GM21515 (cell line): ENCODE measurements at regions not wholly inside any gene's neighbourhood (a gene's known extent, or its start where the extent isn't known, plus 50 kb on each side); places are given as distances from the start of the nearest gene placed in this dataset.

Experiments used
- ATAC-seq: cut with Tn5 transposase; IDR thresholded peaks from one replicate; pipeline ENCODE4 v1.9.1; 2021; ENCODE audit not compliant: unreplicated experiment

DNA sequence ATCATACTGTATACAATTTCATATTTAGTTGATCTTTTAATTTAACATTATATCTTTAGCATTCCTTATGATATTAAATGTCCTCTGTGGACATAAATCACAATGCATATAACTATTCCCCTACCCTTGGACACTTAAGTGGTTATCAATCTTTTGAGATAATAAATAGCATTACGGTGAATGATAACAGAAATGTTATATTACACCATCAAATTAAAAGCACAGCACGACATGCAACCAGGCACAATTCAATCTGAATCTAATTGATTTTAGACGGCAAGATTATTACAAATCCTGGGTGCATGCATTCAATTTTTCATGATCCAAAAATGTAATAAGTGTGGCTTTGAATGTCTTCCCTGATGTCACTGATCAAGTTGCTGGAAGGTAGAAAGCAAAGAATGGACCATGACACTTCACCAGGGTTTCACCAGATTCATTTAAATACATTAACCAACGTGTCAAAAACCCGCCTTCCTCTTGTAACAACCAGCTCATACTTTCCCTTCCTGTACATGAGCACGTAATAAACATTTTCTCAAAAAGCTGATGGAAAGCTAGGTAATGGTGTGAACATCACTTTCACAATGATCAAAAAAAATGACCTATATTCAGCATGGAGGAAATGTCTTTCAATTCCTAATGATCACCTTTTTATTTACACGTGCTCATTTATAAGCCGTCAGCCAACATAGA is 513.7 kb upstream of the ID2 start:
- ATAC-seq = no peak

DNA sequence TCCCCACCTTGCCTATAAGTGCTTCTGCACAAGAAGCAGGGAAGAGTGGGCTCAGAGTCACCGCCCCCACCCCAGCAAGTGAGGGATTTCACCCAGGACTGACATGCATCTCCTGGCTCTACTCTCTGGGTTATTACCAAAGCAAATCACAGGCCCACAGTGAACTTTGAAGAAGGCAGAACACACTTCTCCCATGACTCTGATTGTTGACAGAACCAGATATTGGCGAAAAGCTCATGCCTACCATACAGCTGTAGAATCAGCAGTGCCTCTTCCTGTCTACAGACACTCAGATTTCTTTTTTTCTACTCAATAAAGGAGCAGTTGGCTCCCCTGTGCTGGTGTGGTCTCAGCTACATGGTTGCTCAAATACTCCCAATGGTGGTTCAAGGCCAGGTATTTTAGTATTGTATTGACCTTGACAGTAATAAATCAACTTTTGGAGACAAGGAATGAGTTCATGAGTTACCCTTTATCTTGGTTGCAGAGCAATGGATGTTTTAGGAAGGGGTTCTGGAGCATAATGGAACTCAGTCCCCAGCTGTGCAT is 512.9 kb upstream of the ID2 start:
- no peak for ATAC-seq

DNA sequence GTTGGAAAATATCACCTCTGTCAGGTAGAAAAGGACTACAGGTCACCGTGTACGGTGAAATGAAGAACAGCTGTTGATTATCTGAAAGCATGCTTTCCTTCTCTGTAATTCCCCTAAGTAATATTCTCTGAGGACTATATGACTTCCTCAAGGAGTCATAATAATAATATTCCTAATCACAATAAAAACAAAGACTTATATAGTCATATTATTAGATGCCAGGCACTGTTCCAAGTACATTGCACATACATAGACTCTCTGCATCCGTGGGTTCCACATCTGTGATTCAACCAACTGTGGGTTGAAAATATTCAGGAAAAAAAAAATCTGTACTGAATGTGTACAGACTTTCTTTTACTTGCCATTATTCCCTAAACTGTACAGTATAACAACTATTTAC is 512.4 kb upstream of the ID2 start:
- no peak for ATAC-seq

DNA sequence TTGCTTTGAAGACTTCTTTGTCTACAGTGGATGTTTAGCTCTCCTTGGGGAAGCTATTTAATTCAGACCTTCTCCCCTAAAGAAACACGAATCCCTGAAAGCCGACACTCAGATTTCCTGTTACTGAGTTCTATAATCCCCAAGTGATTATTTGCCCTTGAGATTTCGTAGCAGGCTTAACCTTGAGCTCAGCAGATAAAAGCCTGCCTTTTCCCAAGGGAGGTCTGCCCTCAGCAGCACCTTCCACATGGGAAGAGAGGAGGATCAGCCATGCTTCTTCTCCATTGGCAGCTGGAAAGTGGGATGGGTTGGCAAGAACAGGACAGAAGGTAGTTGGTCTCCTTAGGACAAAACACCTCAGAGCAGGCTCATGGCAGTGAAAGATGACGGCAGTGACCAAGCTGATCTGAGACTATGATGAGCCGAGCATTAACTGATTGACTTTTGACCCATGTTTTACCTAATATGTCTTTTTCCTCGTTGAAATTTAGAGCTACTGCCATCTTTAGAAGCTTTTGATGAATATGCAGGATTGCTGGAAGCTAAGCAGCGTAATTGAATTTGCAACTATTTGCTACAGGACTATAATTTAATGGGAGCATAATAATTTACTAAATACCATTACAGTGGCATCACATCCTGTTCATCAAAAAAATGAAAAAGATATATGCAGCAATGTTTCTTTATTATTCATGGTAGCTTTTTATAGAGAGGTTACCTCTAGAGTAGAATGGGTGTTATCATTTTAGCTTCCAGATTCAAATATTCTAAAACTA is 511.1 kb upstream of the ID2 start:
- ATAC-seq = no peak

DNA sequence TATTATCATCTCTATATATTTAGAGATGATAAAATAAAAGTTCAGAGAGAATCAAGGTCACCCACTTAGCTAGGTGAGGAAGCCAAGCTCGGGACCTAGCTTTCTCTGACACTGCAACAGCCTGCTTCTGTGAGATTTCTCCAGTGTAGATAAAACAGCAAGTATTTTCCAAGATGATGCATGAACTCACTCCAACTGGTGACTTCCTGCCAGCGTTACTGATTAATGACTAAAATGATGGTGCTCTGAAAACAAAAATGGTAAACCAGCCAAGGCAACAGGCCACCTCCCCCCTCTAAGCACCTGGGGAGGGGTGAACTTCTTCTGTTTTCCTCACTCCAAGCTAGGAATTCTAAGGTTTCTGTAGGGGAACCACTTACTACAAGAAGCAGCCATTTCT is 510.2 kb upstream of the ID2 start:
- ATAC-seq = no peak

DNA sequence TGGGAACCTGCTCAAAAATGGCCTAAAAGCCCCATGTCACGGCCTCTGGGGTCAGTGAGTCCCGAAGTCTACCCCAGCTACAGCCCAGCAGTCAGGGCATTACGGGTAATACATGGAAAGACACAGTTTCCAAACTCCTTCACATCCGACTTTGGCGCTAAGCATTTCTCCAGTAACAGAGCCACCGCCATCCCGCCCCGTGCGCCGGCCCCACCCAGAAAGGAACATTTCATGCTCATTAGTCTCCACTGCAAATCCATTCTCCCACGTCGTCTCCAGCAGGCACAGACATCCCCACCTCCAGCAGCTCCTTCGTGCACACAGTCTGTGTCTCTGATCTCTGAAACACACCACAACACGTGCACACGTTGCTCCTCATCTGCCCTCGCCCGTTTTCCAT is 509.2 kb upstream of the ID2 start:
- no peak for ATAC-seq

DNA sequence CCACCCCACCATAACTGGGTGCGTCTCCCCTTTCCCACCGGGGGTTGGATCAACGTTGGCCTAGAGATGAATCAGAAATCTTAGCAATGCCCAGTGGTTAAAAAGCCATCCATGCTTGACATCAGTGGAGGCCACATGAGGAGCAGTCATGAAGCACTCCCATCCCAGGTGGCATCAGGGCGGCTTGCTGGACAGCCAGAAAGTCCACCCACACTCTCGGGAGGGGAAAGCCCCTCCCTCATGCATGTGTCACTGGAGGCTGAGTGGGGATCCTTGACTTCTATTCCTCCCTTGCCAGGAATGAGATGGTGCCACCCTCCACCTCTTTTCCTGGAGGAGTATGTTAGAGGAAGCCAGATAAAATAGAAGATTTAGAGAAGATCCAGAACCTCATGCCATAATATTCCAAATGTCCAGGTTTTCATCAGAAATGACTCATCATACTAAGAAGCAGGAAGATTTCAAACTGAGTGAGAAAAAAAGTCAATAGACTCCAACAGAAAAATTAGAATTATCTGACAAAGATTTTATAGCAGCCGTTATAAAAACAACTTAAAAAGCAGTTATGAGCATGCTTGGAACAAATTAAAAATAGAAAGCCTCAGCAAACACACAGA is 507.1 kb upstream of the ID2 start:
- ATAC-seq = no peak

DNA sequence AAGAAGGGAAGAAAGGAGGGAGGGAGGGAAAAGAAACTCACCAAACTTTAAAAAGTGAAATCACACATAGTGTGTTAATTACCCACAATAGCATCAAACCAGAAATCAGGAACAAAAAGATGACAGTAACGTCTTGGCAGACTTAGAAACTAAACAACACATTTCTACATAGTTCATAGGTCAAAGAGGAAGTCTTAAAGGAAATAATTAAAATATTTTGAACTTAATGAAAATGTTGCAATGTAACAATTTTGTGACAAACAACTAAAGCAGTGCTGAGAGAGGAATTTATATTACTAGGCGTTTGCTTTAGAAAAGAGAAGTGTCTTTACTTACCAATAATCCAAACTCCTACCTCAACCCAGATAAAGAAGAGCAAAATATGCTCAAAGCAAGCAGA is 505.0 kb upstream of the ID2 start:
- ATAC-seq = no peak

DNA sequence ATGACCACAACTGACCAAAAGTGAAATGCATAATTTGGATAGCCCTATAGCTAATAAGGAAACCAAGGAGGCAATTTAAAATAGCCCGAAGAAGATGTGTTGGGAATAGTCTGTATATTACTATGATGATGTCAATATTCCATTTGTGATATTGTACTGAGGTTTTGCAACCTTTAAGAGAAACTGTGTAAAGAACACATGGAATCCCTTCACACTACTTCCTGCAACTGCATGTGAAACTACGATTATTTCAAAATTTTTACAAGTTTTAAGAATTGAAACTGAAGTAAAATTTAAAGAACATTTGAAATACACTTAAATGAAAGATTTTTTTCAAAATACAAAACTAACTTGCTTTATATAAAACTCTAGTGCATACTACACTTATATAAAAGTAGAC is 504.3 kb upstream of the ID2 start:
- ATAC-seq = no peak

DNA sequence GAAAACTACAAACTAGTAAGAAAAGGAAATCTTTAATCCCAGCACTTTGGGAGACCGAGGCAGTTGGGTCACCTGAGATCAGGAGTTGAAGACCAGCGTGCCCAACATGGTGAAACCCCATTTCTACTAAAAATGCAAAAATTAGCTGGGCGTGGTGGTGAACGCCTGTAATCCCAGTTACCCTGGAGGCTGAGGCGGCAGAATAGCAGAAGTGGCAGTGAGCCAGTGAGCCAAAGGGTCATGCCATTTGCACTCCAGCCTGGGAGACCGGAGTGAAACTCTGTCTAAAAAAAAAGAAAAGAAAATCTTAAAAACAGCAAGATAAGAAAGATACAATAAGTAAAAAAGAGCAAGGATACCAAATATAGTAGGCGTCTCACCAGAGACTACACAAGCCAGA is 502.9 kb upstream of the ID2 start:
- ATAC-seq = no peak

DNA sequence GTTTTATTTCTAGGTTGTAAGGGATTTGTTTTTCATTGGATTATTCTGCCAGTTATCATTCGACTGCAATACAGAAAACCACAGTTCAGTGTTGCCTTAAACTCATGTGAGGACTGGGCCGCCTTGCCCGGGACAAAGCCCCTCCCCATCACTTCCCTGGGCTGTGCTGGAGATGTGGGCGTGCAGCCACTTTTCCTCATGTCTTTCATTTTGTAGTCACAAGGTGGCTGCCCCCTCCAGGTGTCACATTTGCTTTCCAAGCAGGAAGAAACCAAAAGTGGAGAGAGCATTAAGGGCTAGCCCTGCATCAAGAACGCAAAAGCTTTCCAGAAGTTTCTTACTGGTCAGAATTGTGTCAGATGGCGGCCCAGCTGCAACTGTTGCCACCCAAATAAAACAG is 492.5 kb upstream of the ID2 start:
- ATAC-seq = no peak

DNA sequence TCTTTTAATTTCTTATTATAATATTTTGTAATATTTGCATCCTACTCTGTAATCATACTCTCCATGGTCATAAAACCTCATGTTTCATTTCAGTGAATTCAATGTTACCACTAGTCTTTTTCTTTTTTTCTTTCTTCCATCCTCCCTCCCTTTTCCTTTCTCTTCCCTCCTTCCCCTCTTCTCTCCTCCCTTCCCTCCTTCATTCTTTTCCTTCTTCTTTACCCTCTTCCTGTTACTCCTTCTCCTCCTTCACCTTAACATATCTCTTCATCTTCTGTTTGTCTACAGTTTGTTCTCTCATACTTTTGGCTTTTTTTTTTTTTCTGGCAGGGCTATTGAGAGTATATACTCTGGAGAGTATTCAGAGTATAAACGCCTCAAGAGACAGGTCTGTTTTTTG is 491.6 kb upstream of the ID2 start:
- no peak for ATAC-seq

DNA sequence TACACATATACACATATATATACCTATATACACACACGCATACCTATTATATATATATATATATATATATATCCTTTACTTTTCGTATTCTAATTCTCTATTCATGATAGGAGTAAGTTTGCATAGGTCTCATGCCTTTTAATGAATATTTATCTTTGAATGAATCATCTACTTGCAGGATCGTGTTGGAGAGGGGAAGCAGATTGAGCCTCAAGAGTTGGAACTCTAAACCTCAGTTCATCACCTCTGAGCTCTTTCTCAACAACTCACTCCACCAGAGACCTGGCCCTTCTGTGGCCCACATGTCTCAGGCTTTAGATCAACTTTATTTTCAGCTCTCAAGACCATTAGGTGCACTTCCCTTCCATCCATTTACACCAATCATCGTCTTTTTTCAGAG is 490.4 kb upstream of the ID2 start:
- ATAC-seq = no peak

DNA sequence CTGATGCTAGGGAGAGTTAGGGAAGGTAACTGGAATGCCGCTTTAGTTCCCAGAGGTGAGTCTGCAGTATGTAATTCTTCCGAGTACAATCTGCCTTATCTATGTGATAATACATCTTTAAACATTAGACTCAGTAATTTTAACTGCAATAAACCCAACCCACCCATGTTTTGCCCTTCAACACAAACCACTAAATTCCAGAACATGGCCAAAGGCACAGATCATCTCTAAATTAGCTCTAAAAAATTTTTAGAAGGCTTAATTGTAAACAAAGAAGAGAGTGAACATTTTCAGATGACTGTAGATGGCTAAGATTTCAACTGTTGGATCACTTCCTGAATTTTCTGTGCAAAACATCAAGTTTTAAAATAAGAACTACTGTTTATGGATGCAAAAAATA is 488.7 kb upstream of the ID2 start:
- ATAC-seq = no peak

DNA sequence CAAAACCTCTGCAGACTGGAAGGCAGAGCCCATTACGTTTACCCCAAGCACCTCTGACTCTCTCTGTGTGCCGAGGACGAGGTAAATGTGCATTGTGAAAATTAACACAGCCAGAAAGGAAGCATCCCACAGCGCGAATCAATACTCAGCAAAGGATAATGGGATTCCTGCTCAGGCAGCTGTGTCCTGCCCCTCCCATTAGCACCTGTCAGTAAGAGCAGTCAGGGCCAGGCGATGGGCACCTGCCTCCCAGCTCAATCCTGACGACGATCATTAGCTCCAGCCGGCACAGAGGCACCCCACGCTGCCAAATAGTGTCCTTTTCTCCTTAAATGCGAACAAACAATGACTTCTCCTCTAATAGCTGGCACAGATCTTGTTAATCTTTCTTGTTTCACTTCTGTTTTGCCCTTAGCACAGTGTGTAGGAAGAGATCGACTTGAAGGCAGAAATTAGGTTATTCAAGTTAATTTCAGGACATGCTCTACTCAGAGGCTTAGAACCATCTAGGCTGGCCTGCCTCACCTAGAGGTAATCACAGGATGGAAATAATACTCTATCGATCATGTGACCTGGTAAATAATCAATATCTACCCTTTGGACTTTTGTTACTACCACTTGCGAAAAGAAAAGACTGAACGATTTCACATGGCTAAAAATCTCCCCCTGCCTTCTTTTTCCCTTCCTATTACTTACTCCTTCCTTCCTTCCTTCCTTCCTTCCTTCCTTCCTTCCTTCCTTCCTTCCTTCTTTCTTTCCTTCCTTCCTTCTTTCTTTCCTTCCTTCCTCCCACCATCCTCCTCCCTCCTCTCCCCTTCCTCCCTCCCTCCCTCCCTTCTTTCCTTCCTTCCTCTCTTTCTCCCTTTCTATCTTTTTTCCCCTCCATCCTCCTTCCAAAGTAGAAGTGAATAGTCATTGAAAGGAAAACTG is 487.9 kb upstream of the ID2 start:
- no peak for ATAC-seq

DNA sequence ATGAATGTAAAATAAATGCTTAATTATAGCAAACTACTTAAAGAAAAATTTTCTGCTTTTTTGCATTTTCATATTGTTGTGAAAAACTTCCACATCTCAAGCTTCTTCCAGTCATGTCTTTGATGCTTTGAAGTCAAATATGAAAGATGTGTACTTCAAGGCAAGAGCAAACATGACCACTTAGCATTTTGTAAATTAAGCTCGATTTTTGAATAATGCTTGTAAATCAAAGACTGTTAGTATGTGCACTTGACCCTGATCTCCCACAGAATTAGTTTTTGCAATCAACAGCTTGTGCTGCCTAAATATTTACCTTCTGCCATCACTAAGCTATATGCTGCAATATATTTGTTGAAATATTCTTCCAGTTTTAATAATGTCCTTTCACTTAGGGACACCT is 486.1 kb upstream of the ID2 start:
- no peak for ATAC-seq

DNA sequence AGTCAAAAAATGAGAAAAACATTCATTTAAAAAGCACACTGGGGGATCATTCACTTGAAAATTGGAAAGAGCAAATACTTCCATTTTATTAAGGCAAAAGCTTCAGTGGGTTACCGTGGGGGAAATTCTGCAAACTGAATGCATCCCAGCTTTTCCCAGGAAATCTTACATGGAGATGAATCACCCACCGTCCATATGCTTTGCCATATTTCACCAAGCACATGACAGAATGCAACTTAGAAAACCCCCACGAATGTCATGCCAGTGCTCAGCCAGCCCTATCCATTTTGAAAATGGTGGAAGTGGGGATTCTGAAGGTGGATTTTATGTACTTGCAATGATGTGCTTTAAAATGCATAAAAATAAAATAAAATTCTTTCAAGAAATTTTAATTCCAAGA is 485.5 kb upstream of the ID2 start:
- ATAC-seq = no peak

DNA sequence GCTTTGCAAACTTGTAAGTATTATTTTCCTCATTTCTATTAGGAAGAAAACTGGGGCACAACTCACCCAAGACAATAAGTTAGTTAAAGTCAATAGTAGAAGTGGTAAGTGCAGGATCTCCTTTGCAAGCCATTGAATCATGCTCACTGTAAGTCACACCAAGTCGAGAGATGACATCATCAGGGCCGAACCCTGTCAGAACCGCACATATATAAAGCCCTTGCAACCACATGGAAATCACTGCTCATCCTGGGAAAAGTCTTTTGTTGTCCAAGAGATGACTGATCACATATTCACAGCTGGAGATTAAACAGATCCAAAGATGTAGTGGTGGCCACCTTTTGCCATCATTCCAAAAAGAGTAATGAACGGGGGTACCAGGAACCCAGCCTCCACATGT is 484.8 kb upstream of the ID2 start:
- ATAC-seq = no peak

DNA sequence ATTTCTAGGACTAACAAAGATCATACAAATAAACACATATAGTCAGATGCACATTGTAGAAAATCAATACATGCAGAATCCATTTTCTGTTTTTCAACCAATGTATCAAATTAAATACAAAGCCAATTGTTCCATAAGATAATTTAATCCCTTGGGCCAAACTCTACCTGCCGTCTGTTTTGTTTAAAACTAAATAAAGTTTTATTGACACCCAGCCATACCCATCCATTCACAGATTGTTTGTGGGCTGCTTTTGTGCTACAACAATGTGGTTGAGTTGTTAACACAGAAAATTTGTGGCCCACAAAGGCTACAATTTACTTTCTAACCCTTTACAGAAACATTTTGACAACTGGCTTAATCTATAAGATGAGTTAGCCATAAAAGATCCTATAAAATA is 484.0 kb upstream of the ID2 start:
- ATAC-seq = no peak

DNA sequence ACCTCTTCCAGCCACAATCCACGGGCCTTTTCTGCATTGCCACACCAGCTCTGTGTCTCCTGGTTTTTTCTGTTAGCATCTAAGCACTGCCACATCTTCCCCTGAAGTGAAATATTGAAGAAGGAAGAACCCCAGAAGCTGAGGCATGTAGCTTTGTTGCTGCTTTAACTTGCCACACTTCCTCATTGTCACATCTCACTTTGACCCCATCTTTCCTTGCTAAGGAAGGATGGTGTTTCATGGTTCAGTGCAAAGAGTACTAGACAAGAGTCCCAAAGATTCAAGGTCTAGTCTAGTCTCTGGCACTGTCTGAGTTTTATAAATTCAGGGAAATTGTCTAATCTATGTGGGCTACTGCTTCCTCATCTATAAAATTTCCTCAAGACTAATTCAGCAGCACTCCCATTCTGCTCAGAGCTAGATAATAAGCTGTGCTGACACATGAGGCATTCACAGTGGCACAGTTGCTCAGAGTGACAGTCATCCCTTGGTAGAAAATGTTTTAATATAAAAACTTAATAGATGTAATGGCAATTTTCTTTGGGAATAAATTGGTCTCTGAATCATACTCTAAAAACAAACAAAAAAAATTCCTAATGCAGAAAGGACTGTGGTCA is 483.0 kb upstream of the ID2 start:
- ATAC-seq = no peak

DNA sequence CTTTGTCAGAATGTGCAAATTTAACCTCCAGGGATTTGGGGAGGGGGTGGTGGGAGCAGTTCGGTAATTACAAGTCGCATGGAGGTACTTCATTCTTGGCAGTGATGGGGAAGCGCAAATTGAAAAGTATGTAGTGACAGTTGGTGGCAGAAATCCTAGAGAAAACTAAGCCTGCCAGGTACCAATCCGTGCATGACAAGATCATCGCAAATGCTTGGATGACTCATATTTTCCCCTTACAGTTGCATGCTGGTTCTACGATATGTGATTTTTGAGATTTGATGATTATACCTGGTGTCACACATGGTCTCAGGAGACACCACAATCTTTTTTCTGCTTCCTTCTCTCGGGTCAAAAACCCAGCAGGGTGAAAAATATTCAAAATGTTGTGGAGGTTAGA is 479.7 kb upstream of the ID2 start:
- peak; percentile 72 for ATAC-seq
